HS-5 (cell line): ENCODE measurements at regions not wholly inside any gene's neighbourhood (a gene's known extent, or its start where the extent isn't known, plus 50 kb on each side); places are given as distances from the start of the nearest gene placed in this dataset.

Source experiments
- DNase-seq: peaks from one replicate; pipeline ENCODE4 v3.0.0-alpha.2; 2012; ENCODE audit warnings: low read depth

DNA sequence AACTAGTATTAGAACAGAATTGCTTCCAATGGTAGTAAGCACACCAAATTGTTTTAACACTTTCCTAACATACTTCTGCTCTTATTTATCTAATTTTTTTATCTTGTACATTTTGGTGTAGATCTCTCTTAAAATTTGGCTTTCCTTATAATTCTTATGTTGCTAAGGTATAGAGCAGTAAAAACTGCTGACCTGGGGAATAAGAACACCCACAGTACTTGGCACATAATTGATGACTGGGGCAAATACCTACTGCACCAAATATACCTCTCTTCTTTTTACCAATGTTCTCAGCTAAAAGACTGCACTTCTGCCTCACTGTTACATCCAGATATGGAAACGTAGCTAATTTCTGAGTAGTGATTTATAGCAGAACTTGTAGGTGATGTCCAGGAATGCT is 642.2 kb downstream of the LIG4 start:
- no peak for DNase-seq

DNA sequence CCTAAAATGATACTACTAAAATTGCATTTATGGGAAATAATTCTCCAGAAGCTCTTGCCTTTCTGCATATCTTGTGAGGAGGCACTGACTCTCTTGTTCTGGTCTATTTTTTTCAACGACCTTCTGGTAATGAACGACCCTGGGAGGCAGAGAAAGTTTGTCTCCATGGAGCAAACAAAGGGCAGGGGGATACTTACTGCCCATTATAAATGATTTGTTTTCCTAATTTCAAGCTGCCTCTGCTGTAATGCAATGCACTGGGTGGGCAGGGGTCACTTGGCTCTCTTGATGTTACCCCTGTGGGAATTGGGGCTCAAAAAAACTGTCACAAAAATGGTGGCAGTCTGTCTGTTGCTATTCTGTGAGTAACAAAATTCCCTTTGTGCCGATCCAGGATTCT is 643.2 kb downstream of the LIG4 start:
- no peak for DNase-seq

DNA sequence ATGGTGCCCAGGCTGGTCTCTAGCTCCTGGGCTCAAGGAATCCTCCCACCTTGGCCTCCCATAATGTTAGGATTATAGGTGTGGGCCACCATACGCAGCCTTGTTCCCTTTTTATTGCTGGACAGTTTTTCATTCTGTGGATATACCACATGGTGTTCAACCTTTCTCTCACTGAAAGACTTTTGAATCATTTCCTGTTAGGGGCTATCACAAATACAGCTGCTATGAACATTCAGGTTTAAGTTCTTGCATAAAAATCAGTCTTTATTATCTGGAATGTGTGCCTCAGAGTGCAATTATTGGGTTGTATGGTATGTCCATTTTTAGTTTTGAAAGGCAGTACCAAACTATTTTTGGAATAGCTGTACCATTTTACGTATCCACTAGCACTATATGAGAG is 647.2 kb downstream of the LIG4 start:
- no peak for DNase-seq

DNA sequence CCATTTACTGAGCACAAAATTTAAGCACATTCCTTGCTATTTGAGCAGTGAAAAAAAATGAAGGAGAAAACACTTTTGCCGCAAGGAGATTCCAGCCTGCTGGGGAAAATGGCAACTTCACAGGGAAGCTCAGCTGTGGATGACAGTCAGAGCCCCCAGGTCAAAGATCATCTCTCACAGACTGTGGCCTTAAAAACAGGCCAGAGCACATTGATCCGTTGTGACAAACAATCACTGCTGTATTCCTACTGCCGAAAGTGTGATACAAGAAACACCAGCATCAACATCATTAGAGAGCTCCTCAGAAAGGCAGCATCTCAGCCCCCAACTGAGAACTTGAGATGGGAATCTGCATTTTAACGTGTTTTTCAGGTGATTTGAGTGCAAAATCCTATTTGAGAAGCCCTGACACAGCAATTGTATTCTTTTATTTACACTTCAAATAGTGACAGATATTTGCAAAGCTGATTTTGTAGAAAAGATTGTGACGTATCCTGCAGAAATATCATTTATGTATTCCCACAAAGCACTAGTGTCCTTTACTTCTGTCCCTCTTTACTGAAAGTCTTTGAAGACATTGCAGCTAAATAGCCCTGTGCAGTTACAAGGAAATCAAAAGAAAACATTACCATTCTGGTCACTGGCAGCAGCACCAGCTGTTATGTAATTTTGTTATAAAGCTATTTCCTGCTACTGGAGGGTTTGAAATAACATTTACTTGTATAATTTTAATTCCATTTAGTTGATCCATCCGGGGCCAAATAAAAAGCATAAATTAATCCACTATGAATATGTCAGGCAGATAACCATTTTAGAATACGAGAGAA is 652.0 kb downstream of the LIG4 start:
- no peak for DNase-seq

DNA sequence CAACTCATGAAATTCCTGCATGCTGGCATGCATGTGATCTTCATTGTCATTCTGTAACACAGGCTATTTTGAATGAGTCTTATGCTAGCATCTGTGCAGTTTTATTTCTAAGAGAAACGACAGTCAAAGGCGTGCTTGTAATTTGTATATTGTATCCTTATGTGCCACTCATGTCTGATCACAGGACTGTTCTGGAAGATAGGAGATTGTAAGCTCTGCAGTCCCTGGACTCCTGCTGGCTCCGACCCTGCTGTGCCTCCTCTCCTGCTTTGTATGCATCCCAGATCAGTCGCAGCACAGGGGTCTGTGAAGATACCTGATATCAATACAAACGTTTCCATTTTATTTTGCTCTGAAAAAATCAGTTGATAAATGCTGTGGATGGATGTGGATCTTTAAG is 653.1 kb downstream of the LIG4 start:
- no peak for DNase-seq

DNA sequence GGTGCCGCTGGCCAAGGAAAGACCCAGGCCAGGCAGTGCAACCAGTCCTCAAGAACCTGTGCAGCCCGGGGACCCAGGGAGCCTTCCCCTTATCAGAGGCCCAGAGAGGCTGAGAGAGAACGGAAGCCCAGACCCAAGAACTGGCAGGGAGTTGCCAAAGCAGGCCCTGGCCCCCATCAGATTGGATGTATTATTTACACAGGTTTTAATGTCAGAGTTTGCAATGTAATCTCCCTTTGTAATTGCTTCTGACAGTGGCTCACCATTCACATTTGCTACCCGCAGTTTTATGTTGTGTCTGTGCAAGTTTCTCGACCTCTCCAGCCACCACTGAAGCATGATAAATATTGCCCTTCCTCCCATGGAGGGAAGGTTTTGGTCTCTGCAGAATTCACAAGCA is 660.9 kb downstream of the LIG4 start:
- DNase-seq: no peak

DNA sequence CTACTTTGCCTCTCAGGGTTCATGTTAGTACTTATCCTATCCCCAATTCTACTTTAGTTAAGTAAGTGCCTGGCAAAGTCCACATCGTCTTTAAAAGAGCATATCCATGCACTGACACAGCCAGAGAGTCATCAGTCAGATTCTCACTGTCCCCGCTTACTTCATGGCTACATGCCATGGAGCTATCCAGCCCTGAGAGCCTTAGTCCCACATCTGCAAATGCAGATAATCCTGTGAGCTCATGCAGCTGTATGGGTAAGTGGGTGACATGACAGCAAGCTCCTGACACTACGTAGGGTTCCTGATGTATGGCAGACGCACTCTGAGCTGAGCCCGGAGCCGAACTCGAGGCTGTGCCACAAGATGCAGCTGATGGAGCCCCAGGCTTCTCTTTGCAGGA is 661.5 kb downstream of the LIG4 start:
- no peak for DNase-seq

DNA sequence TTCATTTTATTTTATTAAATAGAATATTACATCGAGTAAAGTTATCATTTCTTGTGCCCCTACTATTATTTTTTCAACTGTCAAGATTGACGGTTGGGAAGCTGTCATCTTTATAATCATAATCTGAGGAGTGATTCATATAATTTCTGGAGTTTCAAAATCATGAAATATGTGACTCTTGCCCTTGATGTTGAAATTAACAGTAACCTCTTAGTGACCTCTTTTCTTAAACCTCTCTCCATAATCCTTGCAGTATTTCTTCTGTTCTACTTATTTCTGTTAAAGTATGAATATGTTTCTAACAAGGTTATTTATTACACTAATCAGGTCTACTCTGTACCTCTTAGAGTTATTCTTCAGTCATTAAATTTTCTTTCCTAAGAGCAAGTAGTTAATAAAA is 663.8 kb downstream of the LIG4 start:
- no peak for DNase-seq

DNA sequence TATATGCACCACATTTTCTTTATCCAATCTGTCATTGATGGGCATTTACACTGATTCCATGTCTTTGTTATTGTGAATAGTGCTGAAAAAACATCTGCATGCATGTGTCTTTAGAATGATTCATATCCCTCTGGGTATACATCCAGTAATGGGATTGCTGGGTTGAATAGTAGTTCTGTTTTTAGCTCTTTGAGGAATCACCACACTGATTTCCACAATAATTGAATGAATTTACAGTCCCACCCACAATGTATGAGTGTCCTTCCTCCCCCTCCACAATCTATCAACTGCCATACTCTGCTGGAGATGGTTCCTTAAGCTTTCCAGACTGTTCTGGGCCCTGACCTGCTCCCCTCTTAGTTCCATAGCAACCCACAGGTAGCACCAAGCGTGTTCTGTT is 667.0 kb downstream of the LIG4 start:
- DNase-seq: no peak

DNA sequence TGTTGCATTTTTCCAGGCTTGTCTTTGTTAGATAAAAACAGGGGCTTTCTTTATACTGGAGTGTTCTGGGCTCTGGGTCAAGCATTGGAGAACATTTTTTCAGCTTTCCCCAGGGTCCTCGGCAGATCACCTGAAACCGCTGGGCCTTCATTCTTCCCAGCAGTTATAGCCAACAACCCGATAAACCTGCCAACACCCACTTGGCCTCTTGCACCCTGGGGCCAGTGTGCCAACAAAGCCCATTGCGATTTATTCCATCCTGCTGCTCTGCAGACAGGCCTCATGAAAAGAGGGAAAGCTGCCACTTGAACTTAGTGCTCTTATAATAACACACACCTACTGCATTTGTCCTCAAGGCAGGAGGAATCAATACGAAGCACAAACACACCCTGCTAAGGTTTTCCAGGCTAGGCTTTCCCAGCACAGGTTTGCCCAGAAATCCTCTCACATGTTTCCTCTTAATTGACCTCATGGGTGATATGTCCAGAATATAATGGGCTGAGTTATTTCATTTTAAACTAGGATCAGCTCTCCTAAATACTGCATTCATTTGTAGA is 669.3 kb downstream of the LIG4 start:
- DNase-seq: no peak

DNA sequence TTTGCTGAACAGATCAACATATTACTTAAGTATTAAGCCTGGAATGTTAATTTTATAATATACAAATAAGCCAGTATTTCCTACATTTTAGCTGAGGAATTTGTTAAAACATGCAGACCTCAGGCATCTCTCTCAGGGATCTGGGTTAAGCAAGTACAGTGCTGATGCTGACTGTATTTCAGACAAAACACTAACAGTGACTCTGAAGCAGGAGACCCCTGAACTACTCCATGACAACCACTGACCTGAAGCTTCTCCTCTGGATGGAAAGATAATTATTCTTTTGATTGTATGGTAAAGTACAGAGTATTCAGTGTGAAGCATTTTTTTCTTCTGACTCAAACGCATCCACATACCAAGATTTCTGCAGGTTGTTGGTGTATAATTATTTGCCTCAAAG is 680.8 kb downstream of the LIG4 start:
- DNase-seq: no peak

DNA sequence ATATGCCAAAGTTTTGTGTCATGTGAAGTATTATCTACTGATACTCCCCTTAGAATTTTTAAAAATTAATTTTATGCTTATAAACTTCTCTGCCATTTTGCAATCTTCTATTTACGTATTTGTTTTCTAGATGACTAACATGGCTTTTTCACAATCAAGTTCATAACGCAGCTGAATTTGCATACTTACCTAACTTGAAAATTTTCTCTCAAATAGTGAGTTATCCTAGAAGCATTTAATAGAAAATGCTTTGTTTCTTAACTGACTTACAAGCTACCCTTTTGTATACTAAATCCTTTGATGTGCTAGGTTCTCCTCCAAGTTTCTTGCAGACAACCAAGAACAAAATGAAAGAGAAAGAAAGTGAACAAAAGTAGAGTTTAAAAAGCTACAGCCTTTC is 683.5 kb downstream of the LIG4 start:
- DNase-seq: no peak

DNA sequence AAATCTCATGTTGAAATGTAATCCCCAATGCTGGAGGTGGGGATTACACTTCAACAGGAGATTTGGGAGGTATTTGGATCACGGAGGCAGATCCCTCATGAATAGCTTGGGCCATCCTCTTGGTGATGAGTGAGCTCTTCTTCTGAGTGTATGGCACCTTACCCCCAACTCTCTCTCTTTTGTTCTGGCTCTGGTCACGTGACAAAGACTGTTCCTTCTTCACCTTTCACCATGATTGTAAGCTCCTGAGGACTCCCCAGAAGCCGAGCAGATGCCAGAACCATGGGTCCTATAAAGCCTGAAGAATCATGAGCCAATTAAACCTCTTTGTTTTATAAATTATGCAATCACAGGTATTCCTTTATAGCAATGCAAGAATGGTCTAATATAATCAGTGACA is 684.2 kb downstream of the LIG4 start:
- no peak for DNase-seq

DNA sequence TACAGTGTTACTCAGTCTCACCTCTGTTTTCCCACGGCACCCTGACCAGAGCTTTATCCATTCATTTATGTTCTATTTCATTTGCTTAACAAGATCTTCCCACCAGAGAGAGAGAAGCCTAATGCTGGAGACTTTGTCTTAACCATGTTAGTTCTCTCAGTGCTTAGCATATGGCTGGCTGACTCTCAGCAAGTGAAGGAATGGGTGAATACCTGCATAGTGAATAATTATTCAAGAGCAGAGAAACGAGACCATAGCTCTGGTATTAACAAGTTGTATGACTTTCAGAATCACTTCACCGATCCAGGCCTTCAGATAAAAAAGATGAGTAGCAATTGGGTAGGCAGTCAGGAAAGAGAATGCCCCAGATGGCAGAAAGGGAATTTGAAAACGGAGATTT is 686.3 kb downstream of the LIG4 start:
- no peak for DNase-seq

DNA sequence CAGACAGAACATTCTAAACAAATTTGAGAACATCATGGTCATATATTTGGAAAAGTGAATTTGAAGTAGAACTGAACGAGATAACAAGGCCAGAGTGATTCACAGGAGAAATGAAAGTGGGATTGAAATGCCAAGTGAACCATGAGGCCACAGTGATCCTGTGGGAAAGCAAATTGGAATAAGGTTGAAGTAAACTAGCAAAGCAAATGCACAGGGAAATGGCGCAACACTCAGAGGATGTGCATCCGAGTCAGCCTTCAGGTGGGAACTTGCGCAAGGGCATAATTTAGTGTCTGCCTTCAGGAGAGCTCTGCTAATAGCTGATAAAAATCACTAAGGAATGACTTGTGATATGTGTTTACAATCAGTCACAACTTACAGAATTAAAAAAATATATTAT is 696.6 kb downstream of the LIG4 start:
- no peak for DNase-seq

DNA sequence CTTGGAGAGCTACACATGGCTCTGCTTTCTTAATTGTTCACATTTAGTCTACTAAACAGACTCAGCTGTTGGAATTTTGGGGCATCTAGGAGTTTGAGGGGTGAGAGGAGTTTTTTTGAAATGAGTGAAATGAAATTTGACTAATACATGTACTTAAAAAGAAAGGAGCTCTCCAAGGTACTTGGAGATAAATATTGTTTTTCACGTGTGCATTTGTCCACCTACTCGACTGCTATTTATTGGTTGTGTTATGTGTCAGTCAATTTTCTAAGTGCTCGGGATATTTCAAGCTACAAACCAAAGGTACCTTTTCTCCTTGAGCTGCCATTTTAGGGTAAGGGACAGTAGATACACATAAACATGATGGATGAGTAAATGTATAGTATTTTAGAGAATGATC is 697.0 kb downstream of the LIG4 start:
- no peak for DNase-seq

DNA sequence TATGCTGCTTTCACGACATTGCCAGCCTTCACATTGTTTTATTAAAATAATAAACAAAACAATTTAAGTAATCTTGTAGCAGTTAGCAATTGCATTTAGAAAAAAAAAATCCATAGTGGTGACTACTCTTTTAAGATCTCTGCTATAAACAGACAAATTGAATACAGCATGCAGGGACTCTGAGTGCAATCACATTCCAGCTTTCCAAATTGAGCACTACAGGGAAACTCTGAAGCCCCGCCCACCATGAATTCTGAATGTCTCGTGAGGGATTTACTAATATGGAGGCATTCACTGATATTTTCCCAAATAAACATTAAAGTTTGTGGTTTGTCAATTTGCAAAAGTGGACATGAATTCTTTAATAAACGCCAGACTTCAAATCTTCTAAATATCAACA is 698.8 kb downstream of the LIG4 start:
- no peak for DNase-seq

DNA sequence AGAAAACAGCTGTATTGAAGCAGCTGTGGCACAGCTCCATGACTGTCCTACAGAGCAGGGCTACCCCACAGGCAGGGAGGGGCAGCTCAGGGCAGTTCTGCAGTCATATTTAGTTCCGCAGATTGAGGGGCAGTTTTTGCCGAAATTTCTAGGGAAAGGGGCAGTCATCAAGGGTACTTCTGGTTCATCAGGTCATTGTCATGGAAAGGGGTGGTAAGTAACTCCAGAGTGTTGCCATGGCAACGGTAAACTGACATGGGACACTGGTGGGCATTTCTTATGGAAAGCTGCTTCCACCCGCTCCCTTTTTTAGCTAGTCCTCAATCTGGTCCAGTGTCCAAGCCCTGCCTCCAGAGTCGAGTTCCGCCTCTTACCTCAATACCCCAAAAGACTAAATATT is 702.8 kb downstream of the LIG4 start:
- DNase-seq: no peak

DNA sequence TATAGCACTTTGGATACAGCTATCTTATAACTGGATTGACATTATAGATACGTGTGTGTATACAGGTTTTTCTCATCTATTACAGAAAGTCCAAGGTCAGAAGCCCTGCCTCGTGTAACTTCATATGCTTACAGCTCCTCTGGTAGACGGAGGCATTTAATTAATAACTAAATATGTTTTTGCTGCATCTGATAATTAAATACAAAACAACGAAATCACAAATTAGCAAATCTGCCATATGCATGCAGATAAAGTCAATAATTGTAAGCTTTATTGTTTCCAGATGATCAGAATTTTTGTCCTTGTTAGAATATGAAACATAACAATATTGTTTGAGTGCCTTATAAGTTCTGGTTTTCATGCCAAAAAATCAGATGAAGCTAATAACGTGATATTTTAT is 717.7 kb downstream of the LIG4 start:
- DNase-seq: no peak

DNA sequence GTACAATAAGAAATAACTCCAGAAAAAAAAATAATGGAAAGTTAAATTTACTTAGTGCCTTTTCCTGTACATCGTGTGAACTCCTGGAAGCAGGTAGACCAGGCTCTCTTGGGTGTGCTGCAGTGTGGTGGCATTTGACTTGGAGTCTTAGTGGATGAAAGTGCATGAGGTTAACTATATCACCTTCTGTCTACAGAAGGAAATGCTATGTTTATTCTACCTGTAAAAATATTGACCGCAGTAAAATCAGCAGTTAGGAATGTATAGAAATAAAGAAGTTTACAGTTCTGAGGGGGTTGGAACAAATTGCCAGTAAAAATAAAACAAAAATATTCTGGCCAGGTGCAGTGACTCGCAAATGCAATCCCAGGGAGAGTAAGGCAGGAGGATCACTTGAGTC is 722.1 kb downstream of the LIG4 start:
- DNase-seq: no peak

DNA sequence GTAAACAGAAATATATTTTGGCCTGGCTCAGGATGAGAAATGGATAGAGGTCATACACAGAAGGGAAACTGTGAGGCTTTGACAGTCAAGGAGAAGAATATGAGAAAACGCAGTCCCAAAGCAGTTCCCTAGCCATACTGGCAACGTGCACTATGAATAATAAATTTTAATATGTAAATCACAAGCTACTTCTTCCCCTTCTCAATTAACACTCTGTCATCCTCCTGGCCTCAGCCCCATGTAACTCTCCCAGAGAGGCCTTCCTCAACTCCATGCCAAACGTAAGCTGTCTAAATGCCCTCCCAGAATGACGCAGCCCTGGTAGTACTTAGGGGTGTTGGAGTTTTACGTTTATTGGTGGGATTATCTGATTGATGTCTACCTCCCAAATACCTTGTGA is 732.6 kb downstream of the LIG4 start:
- no peak for DNase-seq

DNA sequence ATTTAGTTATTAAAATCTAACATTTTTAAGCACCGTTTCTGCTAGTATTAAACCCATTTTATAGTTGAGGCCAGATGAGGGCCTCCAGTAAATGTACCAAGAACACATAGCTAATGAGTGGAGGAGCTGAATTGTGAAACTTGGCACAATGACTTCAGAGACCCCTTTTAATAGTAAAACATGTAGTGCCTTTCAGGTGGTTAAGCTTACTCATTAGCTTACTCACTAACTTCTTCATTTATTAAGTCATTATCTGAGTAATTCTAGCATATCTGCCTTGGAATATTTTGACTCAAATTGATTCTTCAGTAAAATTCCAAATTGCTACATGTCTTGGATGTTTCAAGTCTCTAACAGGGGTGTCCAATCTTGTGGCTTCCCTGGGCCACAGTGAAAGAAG is 735.2 kb downstream of the LIG4 start:
- no peak for DNase-seq

DNA sequence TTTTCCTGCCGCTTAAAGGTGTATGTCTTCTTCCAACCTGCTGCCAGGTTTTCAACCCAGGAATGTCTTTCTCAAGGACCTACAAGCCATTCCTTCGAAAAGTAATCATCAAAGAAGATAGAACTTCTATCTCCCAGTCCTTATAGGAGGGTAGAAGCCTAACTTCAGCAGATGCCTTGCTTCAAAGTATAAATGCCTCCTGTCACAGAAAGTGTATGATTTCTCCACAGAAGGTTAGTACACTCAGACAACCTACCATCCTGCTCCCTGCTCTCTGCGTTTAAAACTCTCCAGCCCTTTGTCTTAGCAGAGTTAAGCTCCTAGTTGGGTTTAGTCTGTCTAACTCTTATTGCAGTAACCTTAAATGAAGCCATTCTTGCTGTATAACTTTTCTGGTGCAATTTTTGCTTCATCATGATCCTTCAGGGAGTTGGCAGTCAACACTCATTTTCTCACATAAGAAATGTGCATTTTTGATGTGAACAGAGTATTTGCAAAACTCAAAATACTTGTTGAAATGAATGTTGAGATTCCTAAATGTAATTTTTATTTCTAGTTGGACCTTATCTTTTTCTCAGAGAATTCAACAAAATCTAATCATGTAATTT is 737.5 kb downstream of the LIG4 start:
- no peak for DNase-seq
